K562 (cell line): ENCODE measurements at regions not wholly inside any gene's neighbourhood (a gene's known extent, or its start where the extent isn't known, plus 50 kb on each side); places are given as distances from the start of the nearest gene placed in this dataset.

ENCODE experiments used
- ATAC-seq: fragments of 200-7000 bp; cut with Tn5 transposase; 3 replicates; pipeline ENCODE4 v1.9.1; 2020; ENCODE audit warnings: moderate library complexity
- BruUV-seq: library from RNA; stranded (reverse); fragments of 400-500 nt; replicated peaks from 2 replicates; lab custom pipeline; 2021; lab: Mats Ljungman, UMichigan
- CTCF ChIA-PET: fragments of 300-600 bp; formaldehyde crosslinking; extraction: SDS; loops from one replicate; lab custom pipeline; 2021; ENCODE audit warnings: low intra/inter-chr PET ratio; lab: Yijun Ruan, JAX
- POLR2A ChIA-PET: fragments of 300-600, 350-650 bp; sonication (Branson Sonifier 250); formaldehyde crosslinking; extraction: SDS; loops from one replicate; lab custom pipeline; 2021; ENCODE audit warnings: antibody characterized with exemption, inconsistent platforms; lab: Yijun Ruan, JAX
- DNase-seq, 4 experiments: peaks; one replicate each; pipeline versions ENCODE4 v3.0.0 to v3.0.0-alpha.2; 2011 to 2018; ENCODE audit warnings: low spot score in 3 of 4, mixed read lengths in 3 of 4; ENCODE audit errors: extremely low read depth in 1 of 4
- FAIRE-seq: peaks from 2 replicates; lab custom pipeline; 2011; peaks lifted over from hg19 to GRCh38; lab: Jason Lieb, UNC
- H2AFZ ChIP-seq: 2 replicates; pipeline ENCODE4 v1.6.0; 2011; ENCODE audit warnings: low read depth, low read length, control low read depth, inconsistent platforms
- H3K27ac ChIP-seq: fragments of 200-600 bp; 3 replicates; pipeline ENCODE4 v1.8.0; 2011; ENCODE audit warnings: low read depth, mild to moderate bottlenecking, control low read depth, inconsistent platforms, low read length, moderate library complexity, mixed read lengths; ENCODE audit errors: extremely low read depth
- H3K27me3 ChIP-seq, 2 experiments: fragments of 300-600 bp in 1 of 2; 2 replicates in 1 of 2; 3 replicates in 1 of 2; pipeline versions ENCODE4 v1.6.0 to v1.8.0; 2011; ENCODE audit warnings: inconsistent platforms in 2 of 2, low read length in 2 of 2, mild to moderate bottlenecking in 1 of 2, mixed read lengths in 1 of 2, moderate library complexity in 1 of 2; ENCODE audit not compliant: control insufficient read depth in 2 of 2, insufficient read depth in 2 of 2
- H3K36me3 ChIP-seq: fragments of 300-600 bp; 3 replicates; pipeline ENCODE4 v1.8.0; 2011; ENCODE audit warnings: mild to moderate bottlenecking, low read length, inconsistent platforms; ENCODE audit not compliant: control insufficient read depth, insufficient read depth
- H3K4me1 ChIP-seq, 2 experiments: fragments of 200-600 bp in 1 of 2; replicated peaks in 1 of 2; 2 replicates in 1 of 2; 3 replicates in 1 of 2; pipeline versions ENCODE4 v1.5.1 to v1.8.0; 2011; ENCODE audit warnings: inconsistent platforms in 2 of 2, low read length in 2 of 2, mild to moderate bottlenecking in 1 of 2, mixed read lengths in 1 of 2, moderate library complexity in 1 of 2; ENCODE audit not compliant: control insufficient read depth in 2 of 2, insufficient read depth in 2 of 2
- H3K4me2 ChIP-seq: 2 replicates; pipeline ENCODE4 v1.6.1; 2011; ENCODE audit warnings: low read length, control low read depth, inconsistent platforms, mixed read lengths; ENCODE audit not compliant: insufficient read depth
- H3K4me3 ChIP-seq: fragments of 200-600 bp; sonication (generic), shearing (Covaris generic); 2 replicates; pipeline ENCODE4 v1.5.1; 2016; ENCODE audit warnings: control low read depth, inconsistent platforms
- H3K79me2 ChIP-seq: fragments of 200-600 bp; 3 replicates; pipeline ENCODE4 v1.8.0; 2011; ENCODE audit warnings: low read length, inconsistent platforms; ENCODE audit not compliant: control insufficient read depth, insufficient read depth
- H3K9ac ChIP-seq, 2 experiments: 2 replicates each; pipeline versions ENCODE4 v1.6.0 to v1.6.1; 2011; ENCODE audit warnings: low read depth in 2 of 2, low read length in 2 of 2, control low read depth in 1 of 2, inconsistent platforms in 1 of 2, mild to moderate bottlenecking in 1 of 2, mixed read lengths in 1 of 2; ENCODE audit not compliant: insufficient read depth in 1 of 2
- H3K9me1 ChIP-seq: one replicate; pipeline ENCODE4 v1.6.0; 2011; ENCODE audit warnings: inconsistent platforms, mild to moderate bottlenecking, low read length, moderate library complexity; ENCODE audit not compliant: control insufficient read depth, insufficient read depth
- H3K9me3 ChIP-seq: replicated peaks from 2 replicates; pipeline ENCODE4 v1.5.1; 2011; ENCODE audit warnings: low read depth, low read length, inconsistent platforms; ENCODE audit not compliant: control insufficient read depth, insufficient read depth
- H4K20me1 ChIP-seq: replicated peaks from 2 replicates; pipeline ENCODE4 v1.6.1; 2011; ENCODE audit warnings: low read length, inconsistent platforms, mixed read lengths; ENCODE audit not compliant: control insufficient read depth, insufficient read depth
- MAFF ChIP-seq: IDR thresholded peaks from 2 replicates; pipeline ENCODE4 v1.6.1; 2012; ENCODE audit warnings: low read length, improper control_type of control experiment
- MEIS2 ChIP-seq: fragments of 450-650 bp; IDR thresholded peaks from 2 replicates; pipeline ENCODE4 v1.6.1; 2014; ENCODE audit warnings: mild to moderate bottlenecking; ENCODE audit not compliant: partially characterized antibody
- MLLT1 ChIP-seq, 2 experiments: fragments of 450-650 bp; IDR thresholded peaks; 2 replicates each; pipeline ENCODE4 v1.6.1; 2016
- POLR3A ChIP-seq: IDR thresholded peaks from 2 replicates; pipeline ENCODE4 v1.6.1; 2011; ENCODE audit warnings: borderline replicate concordance, mild to moderate bottlenecking, moderate library complexity; ENCODE audit not compliant: insufficient read length, insufficient read depth; ENCODE audit errors: extremely low read depth
- TCFL5 ChIP-seq: fragments of 250-450 bp; sonication (Bioruptor Pico); conservative IDR thresholded peaks from 2 replicates; pipeline ENCODE4 v1.6.1; 2021; ENCODE audit warnings: mild to moderate bottlenecking, moderate library complexity, matching md5 sums
- ZNF668 ChIP-seq: fragments of 250-450 bp; sonication (Bioruptor Pico); IDR thresholded peaks from 2 replicates; pipeline ENCODE4 v1.8.0; 2022; ENCODE audit warnings: mild to moderate bottlenecking, inconsistent platforms
- WGBS: fragments of 100-300 bp; shearing (Covaris generic); methylation state at CpG from one replicate; pipeline ENCODE4 v1.1.6; 2016; ENCODE audit warnings: low coverage, mixed read lengths; ENCODE audit not compliant: insufficient coverage; ENCODE audit errors: missing lambda C conversion rate; 5-methylcytosine and 5-hydroxymethylcytosine counted together
- in situ Hi-C: fragments of 300-500 bp; cut with MboI; formaldehyde crosslinking; loops from 4 replicates; pipeline ENCODE4 v1.15.0; 2018; ENCODE audit warnings: inconsistent platforms, mixed read lengths
- intact Hi-C: fragments of 100-400 bp; cut with micrococcal nuclease; formaldehyde crosslinking; loops from 2 replicates; pipeline ENCODE4 v1.14.2; 2022
- TF ChIP-seq, protein P1 (sequence below): fragments of 200-600 bp; sonication (generic); IDR thresholded peaks from one replicate; pipeline ENCODE4 v1.6.1; 2012; ENCODE audit warnings: mild to moderate bottlenecking, low read depth, low read length, inconsistent platforms

- POLR2A ChIA-PET = no interaction called here
- H3K9me3 ChIP-seq = no peaks in the 10 kb centered on the region
- H3K79me2 ChIP-seq = no peaks in the 10 kb centered on the region
- CTCF ChIA-PET = no interaction called here
- H3K4me1 ChIP-seq = peaks cover 0 to 6% of the 10 kb centered on the region in 2 experiments; a peak in 2 of 5 replicates
- H4K20me1 ChIP-seq = no peaks in the 10 kb centered on the region
- no peaks in the 10 kb centered on the region for H3K36me3 ChIP-seq
- H3K27ac ChIP-seq = no peak overlapping the region
- H2AFZ ChIP-seq = no peak overlapping the region
- no peak overlapping the region for H3K4me2 ChIP-seq
- TF ChIP-seq MEIS2 = no peak
- TF ChIP-seq, protein P1, sequence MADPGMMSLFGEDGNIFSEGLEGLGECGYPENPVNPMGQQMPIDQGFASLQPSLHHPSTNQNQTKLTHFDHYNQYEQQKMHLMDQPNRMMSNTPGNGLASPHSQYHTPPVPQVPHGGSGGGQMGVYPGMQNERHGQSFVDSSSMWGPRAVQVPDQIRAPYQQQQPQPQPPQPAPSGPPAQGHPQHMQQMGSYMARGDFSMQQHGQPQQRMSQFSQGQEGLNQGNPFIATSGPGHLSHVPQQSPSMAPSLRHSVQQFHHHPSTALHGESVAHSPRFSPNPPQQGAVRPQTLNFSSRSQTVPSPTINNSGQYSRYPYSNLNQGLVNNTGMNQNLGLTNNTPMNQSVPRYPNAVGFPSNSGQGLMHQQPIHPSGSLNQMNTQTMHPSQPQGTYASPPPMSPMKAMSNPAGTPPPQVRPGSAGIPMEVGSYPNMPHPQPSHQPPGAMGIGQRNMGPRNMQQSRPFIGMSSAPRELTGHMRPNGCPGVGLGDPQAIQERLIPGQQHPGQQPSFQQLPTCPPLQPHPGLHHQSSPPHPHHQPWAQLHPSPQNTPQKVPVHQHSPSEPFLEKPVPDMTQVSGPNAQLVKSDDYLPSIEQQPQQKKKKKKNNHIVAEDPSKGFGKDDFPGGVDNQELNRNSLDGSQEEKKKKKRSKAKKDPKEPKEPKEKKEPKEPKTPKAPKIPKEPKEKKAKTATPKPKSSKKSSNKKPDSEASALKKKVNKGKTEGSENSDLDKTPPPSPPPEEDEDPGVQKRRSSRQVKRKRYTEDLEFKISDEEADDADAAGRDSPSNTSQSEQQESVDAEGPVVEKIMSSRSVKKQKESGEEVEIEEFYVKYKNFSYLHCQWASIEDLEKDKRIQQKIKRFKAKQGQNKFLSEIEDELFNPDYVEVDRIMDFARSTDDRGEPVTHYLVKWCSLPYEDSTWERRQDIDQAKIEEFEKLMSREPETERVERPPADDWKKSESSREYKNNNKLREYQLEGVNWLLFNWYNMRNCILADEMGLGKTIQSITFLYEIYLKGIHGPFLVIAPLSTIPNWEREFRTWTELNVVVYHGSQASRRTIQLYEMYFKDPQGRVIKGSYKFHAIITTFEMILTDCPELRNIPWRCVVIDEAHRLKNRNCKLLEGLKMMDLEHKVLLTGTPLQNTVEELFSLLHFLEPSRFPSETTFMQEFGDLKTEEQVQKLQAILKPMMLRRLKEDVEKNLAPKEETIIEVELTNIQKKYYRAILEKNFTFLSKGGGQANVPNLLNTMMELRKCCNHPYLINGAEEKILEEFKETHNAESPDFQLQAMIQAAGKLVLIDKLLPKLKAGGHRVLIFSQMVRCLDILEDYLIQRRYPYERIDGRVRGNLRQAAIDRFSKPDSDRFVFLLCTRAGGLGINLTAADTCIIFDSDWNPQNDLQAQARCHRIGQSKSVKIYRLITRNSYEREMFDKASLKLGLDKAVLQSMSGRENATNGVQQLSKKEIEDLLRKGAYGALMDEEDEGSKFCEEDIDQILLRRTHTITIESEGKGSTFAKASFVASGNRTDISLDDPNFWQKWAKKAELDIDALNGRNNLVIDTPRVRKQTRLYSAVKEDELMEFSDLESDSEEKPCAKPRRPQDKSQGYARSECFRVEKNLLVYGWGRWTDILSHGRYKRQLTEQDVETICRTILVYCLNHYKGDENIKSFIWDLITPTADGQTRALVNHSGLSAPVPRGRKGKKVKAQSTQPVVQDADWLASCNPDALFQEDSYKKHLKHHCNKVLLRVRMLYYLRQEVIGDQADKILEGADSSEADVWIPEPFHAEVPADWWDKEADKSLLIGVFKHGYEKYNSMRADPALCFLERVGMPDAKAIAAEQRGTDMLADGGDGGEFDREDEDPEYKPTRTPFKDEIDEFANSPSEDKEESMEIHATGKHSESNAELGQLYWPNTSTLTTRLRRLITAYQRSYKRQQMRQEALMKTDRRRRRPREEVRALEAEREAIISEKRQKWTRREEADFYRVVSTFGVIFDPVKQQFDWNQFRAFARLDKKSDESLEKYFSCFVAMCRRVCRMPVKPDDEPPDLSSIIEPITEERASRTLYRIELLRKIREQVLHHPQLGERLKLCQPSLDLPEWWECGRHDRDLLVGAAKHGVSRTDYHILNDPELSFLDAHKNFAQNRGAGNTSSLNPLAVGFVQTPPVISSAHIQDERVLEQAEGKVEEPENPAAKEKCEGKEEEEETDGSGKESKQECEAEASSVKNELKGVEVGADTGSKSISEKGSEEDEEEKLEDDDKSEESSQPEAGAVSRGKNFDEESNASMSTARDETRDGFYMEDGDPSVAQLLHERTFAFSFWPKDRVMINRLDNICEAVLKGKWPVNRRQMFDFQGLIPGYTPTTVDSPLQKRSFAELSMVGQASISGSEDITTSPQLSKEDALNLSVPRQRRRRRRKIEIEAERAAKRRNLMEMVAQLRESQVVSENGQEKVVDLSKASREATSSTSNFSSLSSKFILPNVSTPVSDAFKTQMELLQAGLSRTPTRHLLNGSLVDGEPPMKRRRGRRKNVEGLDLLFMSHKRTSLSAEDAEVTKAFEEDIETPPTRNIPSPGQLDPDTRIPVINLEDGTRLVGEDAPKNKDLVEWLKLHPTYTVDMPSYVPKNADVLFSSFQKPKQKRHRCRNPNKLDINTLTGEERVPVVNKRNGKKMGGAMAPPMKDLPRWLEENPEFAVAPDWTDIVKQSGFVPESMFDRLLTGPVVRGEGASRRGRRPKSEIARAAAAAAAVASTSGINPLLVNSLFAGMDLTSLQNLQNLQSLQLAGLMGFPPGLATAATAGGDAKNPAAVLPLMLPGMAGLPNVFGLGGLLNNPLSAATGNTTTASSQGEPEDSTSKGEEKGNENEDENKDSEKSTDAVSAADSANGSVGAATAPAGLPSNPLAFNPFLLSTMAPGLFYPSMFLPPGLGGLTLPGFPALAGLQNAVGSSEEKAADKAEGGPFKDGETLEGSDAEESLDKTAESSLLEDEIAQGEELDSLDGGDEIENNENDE = no peak
- no peak for TF ChIP-seq MLLT1 (IDR thresholded peaks at IDR 0.05)
- no peak for TF ChIP-seq POLR3A
- no peak for TF ChIP-seq MAFF
- no peak for TF ChIP-seq TCFL5 (CRISPR knock-in tag)
- no peak for TF ChIP-seq ZNF668 (CRISPR knock-in tag)
- TF ChIP-seq, all 486 proteins: peak for 0
- ATAC-seq (no peak), FAIRE-seq (no peak), DNase-seq (no peak)
- no peaks in the 10 kb centered on the region for H3K9me1 ChIP-seq
- BruUV-seq = no TSS peak
- intact Hi-C loops (no loop called here), in situ Hi-C loops (loop anchor here (5.0 kb wide), 1 partner anchor 1208 kb away; no protein-coding TSS in a partner anchor)
- H3K27me3 ChIP-seq = no peaks in the 10 kb centered on the region
- WGBS = 0% methylated on average over 1 of the region's 1 CpG
- no peak overlapping the region for H3K9ac ChIP-seq
- no peak overlapping the region for H3K4me3 ChIP-seq
These were observed 221.8 kb upstream of the TPRG1 start for GRCh38 chr3:188949996-188950395.
